Frontal cortex (tissue), 3 donors: ENCODE measurements at regions not wholly inside any gene's neighbourhood (a gene's known extent, or its start where the extent isn't known, plus 50 kb on each side); places are given as distances from the start of the nearest gene placed in this dataset.
"Not testable (repeated sequence)": the region's sequence is repeated elsewhere in the genome, so short reads cannot be mapped to it uniquely, and the experiment has no call there.

Experiments
- DNase-seq, 2 donors: peaks; one replicate each; pipeline ENCODE4 v3.0.0; 2012; ENCODE audit warnings: low spot score in 2 of 2
- FAIRE-seq: peaks from 2 replicates; lab custom pipeline; 2012; peaks lifted over from hg19 to GRCh38; lab: Jason Lieb, UNC
- donor health status: control.
- donor health status: control.
- donor health status: control.

- FAIRE-seq (no peak), DNase-seq (peak in 1 of 2 donors; percentile 4)
Observed at GRCh38 chr6:19180348-19181072, 656.7 kb upstream of the ID4 start.

GRCh38 chr6:19181211-19181610 lies 656.0 kb upstream of the ID4 start:
- FAIRE-seq (no peak), DNase-seq (no peak)

- FAIRE-seq (no peak), DNase-seq (no peak)
Observed at GRCh38 chr6:19193624-19194023, 643.5 kb upstream of the ID4 start.

- DNase-seq = no peak
- FAIRE-seq = no peak
Observed at GRCh38 chr6:19204445-19204844, 632.7 kb upstream of the ID4 start.

DNA sequence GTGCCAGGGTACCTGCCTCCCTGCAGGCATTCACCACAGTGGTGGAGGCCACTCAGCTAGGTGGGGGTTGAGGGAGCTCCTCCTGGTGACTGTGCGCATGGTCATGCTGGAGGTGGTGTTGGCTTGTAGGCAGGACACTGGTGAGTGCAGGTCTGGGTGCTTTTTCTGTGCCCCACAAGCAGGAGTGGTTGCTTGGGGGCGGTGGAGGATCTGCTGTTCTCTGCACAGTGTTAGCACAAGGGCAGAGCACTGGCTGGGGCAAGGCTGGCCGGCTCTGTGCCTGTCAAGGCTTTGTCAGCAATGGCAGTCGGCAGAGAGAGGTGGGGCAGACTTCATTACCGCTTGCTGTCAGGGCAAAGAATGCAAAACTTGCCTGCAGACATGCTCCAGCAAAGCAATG lies 632.1 kb upstream of the ID4 start:
- FAIRE-seq = no peak
- no peak for DNase-seq

- DNase-seq (no peak), FAIRE-seq (no peak)
Observed at GRCh38 chr6:19209202-19209601, 628.0 kb upstream of the ID4 start.

DNA sequence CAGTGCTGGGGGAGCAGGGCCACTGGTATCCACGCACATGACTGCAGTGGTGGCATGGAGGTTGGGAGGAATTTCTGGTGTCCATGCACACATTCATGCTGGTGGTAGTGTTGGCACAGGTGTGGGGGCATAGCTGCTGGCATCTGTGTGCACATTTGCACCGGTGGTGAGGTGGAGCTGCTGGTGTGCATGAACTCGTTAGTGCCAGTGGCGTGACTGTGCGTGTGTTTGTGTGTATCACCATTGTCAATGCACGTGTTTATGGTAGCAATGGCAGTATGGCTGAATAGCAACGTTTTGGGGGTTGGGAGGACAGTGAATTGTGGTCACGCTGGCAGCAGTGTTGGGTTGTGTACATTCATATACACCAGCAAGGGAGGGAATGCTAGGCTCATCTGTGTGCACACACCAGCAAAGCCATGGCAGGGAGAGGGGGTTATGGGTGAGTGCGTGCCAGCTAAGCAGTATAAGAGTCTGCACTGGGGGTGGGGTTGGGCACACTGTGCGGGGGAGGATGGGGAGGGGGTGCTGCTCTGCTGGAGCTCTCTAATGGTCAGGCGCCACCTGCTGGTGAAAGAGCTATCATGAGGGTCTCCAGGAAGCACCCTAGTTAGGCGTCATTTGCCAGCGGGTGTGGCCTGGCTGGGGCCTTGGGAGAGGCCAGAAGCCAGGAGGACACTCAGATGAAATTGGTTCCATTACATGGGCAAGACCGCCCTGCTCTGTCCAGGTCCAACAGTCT lies 626.1 kb upstream of the ID4 start:
- no peak for DNase-seq
- no peak for FAIRE-seq

DNA sequence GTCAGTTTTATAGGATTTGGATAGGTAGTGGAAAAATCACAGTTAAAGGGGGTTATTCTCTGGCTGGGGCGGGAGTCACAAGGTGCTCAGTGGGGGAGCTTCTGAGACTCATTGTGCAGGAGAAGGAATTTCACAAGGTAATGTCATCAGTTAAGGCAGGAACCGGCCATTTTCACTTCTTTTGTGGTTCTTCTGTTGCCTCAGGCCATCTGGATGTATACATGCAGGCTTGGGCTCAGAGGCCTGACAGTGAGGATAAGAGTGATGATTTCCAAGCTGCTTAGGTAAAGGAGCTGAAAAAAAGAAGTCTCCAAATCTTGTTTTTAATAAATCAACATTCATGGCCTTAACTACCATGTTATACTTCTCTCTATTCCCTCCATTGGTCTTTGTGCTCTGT lies 622.9 kb upstream of the ID4 start:
- FAIRE-seq (no peak), DNase-seq (no peak)

- FAIRE-seq = no peak
- DNase-seq = no peak
Observed at GRCh38 chr6:19219931-19220330, 617.2 kb upstream of the ID4 start.

GRCh38 chr6:19231878-19232561 lies 605.1 kb upstream of the ID4 start:
- FAIRE-seq (no peak), DNase-seq (no peak)

DNA sequence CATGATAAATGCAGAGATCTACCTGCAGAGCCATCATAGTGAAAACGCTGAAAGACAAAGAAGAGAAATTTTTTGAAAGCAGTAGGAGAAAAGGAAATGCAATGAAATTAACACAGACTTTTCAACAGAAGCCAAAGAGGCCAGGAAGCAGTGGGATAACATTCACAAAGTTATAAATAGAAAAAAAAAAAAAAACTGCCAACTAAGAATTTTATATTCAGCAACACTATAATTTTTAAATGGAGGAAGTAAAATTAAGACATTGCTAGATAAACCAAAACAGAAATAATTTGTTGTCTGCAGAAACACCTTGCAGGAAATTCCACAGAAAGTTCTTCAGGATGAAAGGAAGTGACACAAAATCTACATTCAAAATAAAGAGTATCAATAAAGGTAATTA lies 591.5 kb upstream of the ID4 start:
- DNase-seq (no peak), FAIRE-seq (no peak)

GRCh38 chr6:19247181-19247580 lies 590.0 kb upstream of the ID4 start:
- not testable (repeated sequence) for FAIRE-seq, DNase-seq

- not testable (repeated sequence) for DNase-seq, FAIRE-seq
Observed at GRCh38 chr6:19256123-19256522, 581.0 kb upstream of the ID4 start.

DNA sequence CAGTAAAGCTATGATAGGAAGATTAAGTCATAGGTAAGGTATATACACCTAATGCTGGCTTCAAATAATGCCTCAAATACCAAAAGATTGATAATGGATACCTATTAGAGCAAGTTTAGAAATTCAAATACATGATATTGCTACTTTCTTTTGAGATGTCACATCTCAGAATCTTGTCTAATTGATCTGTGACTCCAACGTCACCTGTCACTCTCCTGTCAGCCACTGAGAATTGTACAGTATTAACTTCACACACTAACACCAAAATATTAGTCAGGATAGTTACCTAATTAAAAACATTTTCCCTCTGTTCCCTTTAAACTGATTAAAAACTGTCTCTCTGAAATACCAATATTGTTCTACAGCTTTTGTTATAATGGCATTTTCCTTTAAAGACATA lies 575.5 kb upstream of the ID4 start:
- no peak for DNase-seq
- FAIRE-seq = no peak

DNA sequence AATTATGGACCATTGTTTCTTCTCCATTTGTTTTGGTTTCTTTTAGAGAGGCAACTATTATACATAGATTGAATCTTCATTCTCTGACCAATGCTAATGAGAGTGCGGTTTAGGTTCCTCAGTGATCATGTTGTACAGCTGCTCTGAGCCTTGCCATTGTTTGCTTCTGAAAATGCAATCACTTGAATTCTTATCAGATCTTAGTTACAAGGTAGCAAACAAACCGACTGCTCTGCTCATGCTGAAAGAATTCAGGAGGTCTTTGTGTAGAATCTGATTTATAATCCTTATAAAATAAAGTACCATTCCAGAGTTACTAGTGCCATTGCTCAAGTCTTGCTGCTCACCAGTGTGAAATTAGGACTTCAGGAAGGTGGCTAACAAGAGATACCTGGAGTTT lies 569.1 kb upstream of the ID4 start:
- DNase-seq = no peak
- FAIRE-seq = no peak

- no peak for FAIRE-seq
- no peak for DNase-seq
Observed at GRCh38 chr6:19268718-19269117, 568.5 kb upstream of the ID4 start.

DNA sequence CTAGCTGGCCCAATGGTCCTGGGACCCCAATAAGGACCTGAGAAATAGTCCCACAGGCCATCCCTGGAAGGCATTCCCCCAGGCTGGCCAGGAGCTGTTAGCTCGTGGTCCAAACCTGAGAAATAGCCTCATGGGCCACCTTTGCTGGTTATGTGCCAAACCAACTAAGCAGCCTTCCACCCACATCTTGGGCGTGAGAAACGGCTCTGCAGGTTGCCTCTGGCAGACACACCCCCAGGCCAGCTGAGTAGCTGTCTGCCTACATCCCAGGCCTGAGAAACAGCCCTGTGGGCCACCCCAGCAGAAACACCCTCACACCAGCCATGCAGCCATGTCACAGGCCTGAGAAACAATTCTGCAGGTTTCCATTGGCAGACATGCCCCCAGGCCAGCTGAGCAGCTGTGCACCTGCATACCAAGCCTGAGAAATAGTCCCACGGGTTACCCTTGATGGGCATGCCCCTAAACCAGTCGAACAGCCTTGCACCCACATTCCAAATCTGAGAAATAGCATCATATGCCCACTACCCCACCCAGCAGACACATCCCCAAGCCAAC lies 567.8 kb upstream of the ID4 start:
- DNase-seq (no peak), FAIRE-seq (no peak)

DNA sequence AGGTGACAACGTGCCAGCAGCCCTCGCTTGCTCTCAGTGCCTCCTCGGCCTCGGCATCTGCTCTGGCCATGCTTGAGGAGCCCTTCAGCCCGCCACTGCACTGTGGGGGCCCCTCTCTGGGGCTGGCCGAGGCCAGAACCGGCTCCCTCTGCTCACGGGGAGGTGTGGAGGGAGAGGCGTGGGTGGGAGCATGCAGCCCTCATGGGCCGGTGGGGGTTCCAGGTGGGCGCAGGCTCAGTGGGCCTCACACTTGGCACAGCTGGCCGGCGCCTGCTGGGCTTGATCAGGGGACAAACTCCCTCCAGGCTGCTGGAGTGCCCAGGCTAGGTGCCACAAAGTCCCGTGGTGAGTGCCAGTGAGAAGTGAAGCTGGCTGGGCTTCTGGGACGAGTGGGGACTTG lies 566.6 kb upstream of the ID4 start:
- DNase-seq (no peak), FAIRE-seq (no peak)

DNA sequence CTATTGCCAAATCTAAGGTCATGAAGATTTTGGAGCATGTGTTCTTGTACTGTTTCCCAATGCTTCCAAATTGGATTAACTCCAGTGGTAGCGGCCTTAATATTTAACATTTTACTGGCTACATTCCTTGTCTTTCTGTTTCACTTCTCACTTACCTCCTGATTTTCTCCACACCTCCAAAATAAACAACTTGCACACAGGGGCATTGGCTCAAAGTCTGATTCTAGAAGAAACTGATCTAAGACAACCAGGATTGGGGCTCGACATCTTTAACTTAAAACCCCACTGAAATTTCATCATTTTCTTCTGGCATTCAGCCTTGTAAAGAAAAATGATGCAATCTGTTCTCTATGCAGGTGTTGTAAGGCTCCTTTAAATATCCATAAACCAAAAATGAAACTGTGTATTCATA lies 557.9 kb upstream of the ID4 start:
- FAIRE-seq (no peak), DNase-seq (no peak)

- FAIRE-seq (no peak), DNase-seq (no peak)
Observed at GRCh38 chr6:19287928-19288327, 549.2 kb upstream of the ID4 start.

DNA sequence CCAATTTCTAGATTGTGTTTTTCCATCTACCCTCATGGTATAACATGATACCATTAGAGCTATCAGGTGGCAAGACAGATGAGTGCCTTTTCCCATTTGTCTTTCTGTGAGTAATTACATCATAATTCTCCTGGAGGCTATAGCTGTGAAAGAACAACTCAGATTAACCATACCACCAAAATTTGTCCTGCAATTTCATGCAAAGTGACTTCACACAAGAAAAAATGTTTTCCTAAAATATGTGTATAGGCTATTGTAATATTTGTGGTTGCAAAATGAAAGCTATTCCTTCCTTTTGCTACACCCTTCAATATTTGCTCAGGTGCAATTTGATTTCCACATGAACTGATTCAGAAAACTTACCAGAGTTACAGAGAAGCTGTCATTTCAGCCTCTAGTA lies 547.7 kb upstream of the ID4 start:
- DNase-seq = no peak
- FAIRE-seq = no peak
